ENCODE measurements at regions not wholly inside any gene's neighbourhood (a gene's known extent, or its start where the extent isn't known, plus 50 kb on each side); places are given as distances from the start of the nearest gene placed in this dataset.

- TF ChIP-seq CTCF (IDR thresholded peaks at IDR 0.05; ENCODE audit: low read length) = no peak
- TF ChIP-seq EZH2 (IDR thresholded peaks at IDR 0.05; ENCODE audit: borderline replicate concordance, low read length) = no peak
Measured at GRCh38 chr13:103898481-103898880, 832.3 kb upstream of the SLC10A2 start.
